DMS79 (cell line): ENCODE measurements at regions not wholly inside any gene's neighbourhood (a gene's known extent, or its start where the extent isn't known, plus 50 kb on each side); places are given as distances from the start of the nearest gene placed in this dataset.

Source experiments
- DNase-seq: peaks from one replicate; lab custom pipeline; 2025; lab: John Stamatoyannopoulos, UW

GRCh38 chr10:110436554-110437350, 61.0 kb upstream of the DUSP5 start:
- no peak for DNase-seq

- no peak for DNase-seq
Observed at GRCh38 chr10:110437351-110437605, 60.4 kb upstream of the DUSP5 start.

- no peak for DNase-seq
Observed at GRCh38 chr10:110437761-110438341, 59.9 kb upstream of the DUSP5 start.

- no peak for DNase-seq
Observed at GRCh38 chr10:110442746-110443145, 55.0 kb upstream of the DUSP5 start.

DNA sequence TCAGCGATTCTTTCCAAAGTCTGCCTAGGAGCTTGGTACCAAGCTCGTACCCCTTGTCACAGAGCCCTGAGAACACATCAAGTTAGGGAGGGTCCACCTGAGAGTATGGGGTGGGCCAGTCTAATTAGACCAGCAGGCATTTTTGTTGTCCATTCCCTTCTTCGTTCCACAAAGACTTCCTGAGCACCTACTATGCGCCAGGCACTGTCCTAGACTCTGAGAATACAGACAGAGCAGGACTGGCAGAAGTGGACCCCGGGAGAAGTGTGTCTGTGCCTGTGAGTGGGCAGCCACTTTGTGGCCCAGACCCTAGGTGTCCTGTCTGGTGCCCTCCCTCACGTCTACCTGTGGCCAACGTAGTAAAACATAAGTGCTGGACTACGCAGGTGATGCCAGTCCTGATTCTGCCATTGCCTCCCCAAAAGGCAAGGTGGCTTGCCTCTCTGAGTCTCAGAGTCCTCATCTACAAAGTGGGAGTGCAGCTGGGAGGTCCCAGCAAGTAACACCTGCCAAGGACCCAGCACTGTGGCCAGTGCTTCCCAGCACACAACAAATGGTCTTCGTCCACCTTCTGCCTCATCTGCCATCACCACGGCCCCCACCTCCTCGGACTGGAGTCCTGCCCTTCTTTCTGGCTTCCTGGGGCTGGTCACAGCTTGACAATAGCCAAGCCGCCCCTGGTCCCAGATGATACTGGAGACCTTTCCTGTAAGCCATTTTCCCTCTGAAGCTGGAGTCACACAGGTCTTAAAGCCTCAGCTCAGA, 54.3 kb upstream of the DUSP5 start:
- DNase-seq, result no peak

DNA sequence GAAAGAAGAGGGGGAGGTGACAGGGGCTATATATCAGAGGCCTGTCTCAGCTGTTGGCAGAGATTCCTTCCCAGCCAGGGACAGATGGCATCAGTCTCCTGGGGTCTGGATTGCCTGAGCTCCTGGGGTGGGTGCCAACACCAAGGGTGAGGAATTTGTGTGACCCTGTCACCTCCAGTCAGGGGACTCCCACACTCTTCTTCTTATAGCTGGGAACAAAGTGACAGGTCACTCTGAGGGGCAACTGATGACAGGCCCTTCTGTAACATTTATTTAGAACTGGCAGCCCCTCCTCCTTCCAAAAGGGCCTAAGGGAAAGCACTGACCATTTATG, 53.7 kb upstream of the DUSP5 start:
- DNase-seq, result no peak

GRCh38 chr10:110445871-110446270, 51.8 kb upstream of the DUSP5 start:
- DNase-seq, result no peak

GRCh38 chr10:110446277-110446676, 51.4 kb upstream of the DUSP5 start:
- no peak for DNase-seq

DNA sequence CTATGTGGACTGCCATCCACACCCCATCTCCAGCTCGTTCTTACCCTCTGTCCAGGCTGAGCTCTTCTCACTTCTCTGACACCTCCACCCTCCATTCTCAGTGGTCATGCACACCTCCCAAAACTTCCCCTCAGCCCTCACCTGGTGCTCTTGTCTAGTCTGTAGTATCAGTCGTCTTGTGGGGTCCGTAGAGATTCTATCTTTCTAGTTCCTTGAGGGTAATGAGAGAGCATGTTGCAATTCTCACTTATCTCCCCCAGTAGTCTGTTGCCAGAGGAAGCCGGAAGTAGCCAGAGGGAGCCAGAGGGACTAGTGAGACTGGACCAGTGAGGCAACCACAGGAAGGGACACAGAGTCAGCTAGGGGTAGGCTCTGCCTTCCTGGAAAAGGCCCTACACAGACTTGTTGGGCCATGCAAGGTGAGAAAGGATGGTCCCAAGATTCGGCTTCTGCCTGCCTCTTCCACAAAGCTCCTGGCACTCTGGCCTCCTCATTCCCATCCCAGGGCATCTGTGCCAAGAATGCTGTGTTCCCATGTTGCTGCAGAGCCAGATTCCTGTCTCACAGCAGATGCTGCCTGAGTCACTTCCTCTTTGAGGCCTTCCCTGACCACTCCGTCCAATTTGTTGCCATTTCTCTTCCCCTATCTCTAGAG, 50.6 kb upstream of the DUSP5 start:
- DNase-seq, result no peak

GRCh38 chr10:110447886-110448285, 49.8 kb upstream of the DUSP5 start:
- no peak for DNase-seq
